HCT116 (cell line): ENCODE measurements at regions not wholly inside any gene's neighbourhood (a gene's known extent, or its start where the extent isn't known, plus 50 kb on each side); places are given as distances from the start of the nearest gene placed in this dataset.

Source experiments
- ATAC-seq: fragments of 200-7000 bp; cut with Tn5 transposase; 2 replicates; pipeline ENCODE4 v1.9.1; 2020; ENCODE audit warnings: mild to moderate bottlenecking, moderate library complexity
- BruUV-seq: library from RNA; stranded (reverse); fragments of 400-500 nt; replicated peaks from 2 replicates; lab custom pipeline; 2021; lab: Mats Ljungman, UMichigan
- CTCF ChIA-PET: fragments of 300-600 bp; sonication (Branson Sonifier 250); formaldehyde crosslinking; loops from one replicate; lab custom pipeline; 2021; ENCODE audit warnings: antibody characterized with exemption; lab: Charles Lee
- POLR2A ChIA-PET: fragments of 300-600, 350-600 bp; sonication (Branson Sonifier 250); formaldehyde crosslinking; loops from one replicate; lab custom pipeline; 2021; ENCODE audit warnings: antibody characterized with exemption; lab: Charles Lee
- RAD21 ChIA-PET, 2 experiments: fragments of 300-600 bp; sonication (Branson Sonifier 250); formaldehyde crosslinking; loops; one replicate each; lab custom pipeline; 2023; ENCODE audit warnings: low total read pairs in 2 of 2; ENCODE audit not compliant: uncharacterized antibody in 2 of 2, unreplicated experiment in 2 of 2, low non-redundant PET in 1 of 2; lab: Charles Lee
- DNase-seq: peaks from one replicate; pipeline ENCODE4 v3.0.0-alpha.2; 2010; ENCODE audit warnings: low read depth, low spot score
- H2AFZ ChIP-seq: fragments of 200-600 bp; shearing (Covaris generic), sonication (generic); 2 replicates; pipeline ENCODE4 v1.6.1; 2017; ENCODE audit warnings: low read depth, mixed run types, mixed read lengths, antibody characterized with exemption, low read length; ENCODE audit not compliant: poor library complexity, severe bottlenecking
- H3K27ac ChIP-seq: 2 replicates; pipeline ENCODE4 v1.5.1; 2012; ENCODE audit warnings: low read depth, low read length
- H3K27me3 ChIP-seq: fragments of 200-600 bp; sonication (generic); 2 replicates; pipeline ENCODE4 v1.6.1; 2016; ENCODE audit warnings: mixed run types, low read length, mixed read lengths; ENCODE audit not compliant: insufficient read depth
- H3K36me3 ChIP-seq, 2 experiments: fragments of 200-500 bp in 1 of 2; fragments of 200-600 bp in 1 of 2; sonication (Bioruptor generic) in 1 of 2; sonication (generic) in 1 of 2; 2 replicates each; pipeline versions ENCODE4 v1.5.1 to v1.6.1; 2014 to 2016; ENCODE audit warnings: low read length in 2 of 2, inconsistent platforms in 1 of 2, mixed read lengths in 1 of 2, mixed run types in 1 of 2; ENCODE audit not compliant: insufficient read depth in 2 of 2, control insufficient read depth in 1 of 2
- H3K4me1 ChIP-seq, 2 experiments: fragments of 200-600 bp in 1 of 2; sonication (generic) in 1 of 2; 2 replicates each; pipeline versions ENCODE4 v1.5.1 to v1.6.1; 2012 to 2017; ENCODE audit warnings: low read length in 2 of 2, inconsistent platforms in 1 of 2, mild to moderate bottlenecking in 1 of 2, mixed read lengths in 1 of 2, mixed run types in 1 of 2, moderate library complexity in 1 of 2; ENCODE audit not compliant: insufficient read depth in 2 of 2, control insufficient read depth in 1 of 2
- H3K4me2 ChIP-seq: fragments of 200-600 bp; sonication (generic); 2 replicates; pipeline ENCODE4 v1.6.1; 2017; ENCODE audit warnings: mixed run types, low read length, mixed read lengths
- H3K4me3 ChIP-seq, 2 experiments: fragments of 200-600 bp in 1 of 2; sonication (generic) in 1 of 2; replicated peaks in 1 of 2; 2 replicates each; pipeline ENCODE4 v1.5.1; 2011 to 2016; ENCODE audit warnings: low read length in 2 of 2, control low read depth in 1 of 2, low read depth in 1 of 2, mild to moderate bottlenecking in 1 of 2, mixed read lengths in 1 of 2, mixed run types in 1 of 2
- H3K79me2 ChIP-seq: fragments of 200-600 bp; sonication (generic); 2 replicates; pipeline ENCODE4 v1.6.1; 2017; ENCODE audit warnings: mild to moderate bottlenecking, mixed run types, low read length, moderate library complexity, mixed read lengths; ENCODE audit not compliant: insufficient read depth
- H3K9ac ChIP-seq: fragments of 200-600 bp; sonication (generic); 2 replicates; pipeline ENCODE4 v1.6.1; 2016; ENCODE audit warnings: low read length, mixed read lengths
- H3K9me2 ChIP-seq: fragments of 200-600 bp; sonication (generic), shearing (Covaris generic); 2 replicates; pipeline ENCODE4 v1.6.1; 2017; ENCODE audit warnings: mixed run types, mild to moderate bottlenecking, moderate library complexity; ENCODE audit not compliant: insufficient read depth
- H3K9me3 ChIP-seq, 2 experiments: fragments of 200-500 bp in 1 of 2; fragments of 200-600 bp in 1 of 2; sonication (Bioruptor generic) in 1 of 2; sonication (generic) in 1 of 2; 2 replicates each; pipeline ENCODE4 v1.6.1; 2014 to 2017; ENCODE audit warnings: low read length in 2 of 2, mixed read lengths in 2 of 2, inconsistent platforms in 1 of 2, low read depth in 1 of 2, mild to moderate bottlenecking in 1 of 2, mixed run types in 1 of 2, moderate library complexity in 1 of 2; ENCODE audit not compliant: control insufficient read depth in 1 of 2, insufficient read depth in 1 of 2
- H4K20me1 ChIP-seq: fragments of 200-600 bp; sonication (generic), shearing (Covaris generic); 2 replicates; pipeline ENCODE4 v1.6.1; 2017; ENCODE audit warnings: mixed run types, mild to moderate bottlenecking, moderate library complexity; ENCODE audit not compliant: insufficient read depth
- ATF3 ChIP-seq: IDR thresholded peaks from 2 replicates; pipeline ENCODE4 v1.6.1; 2012
- JUND ChIP-seq: IDR thresholded peaks from 2 replicates; pipeline ENCODE4 v1.6.1; 2012
- POLR2A ChIP-seq: IDR thresholded peaks from 2 replicates; pipeline ENCODE4 v1.7.0; 2011; ENCODE audit warnings: borderline replicate concordance; ENCODE audit not compliant: insufficient read depth, insufficient read length; ENCODE audit errors: extremely low read depth
- SIN3A ChIP-seq: IDR thresholded peaks from 2 replicates; pipeline ENCODE4 v1.6.1; 2012; ENCODE audit warnings: low read depth
- SP1 ChIP-seq: IDR thresholded peaks from 2 replicates; pipeline ENCODE4 v1.6.1; 2012; ENCODE audit warnings: low read depth
- SRF ChIP-seq: IDR thresholded peaks from 2 replicates; pipeline ENCODE4 v1.6.1; 2012; ENCODE audit warnings: low read depth
- intact Hi-C: fragments of 100-400 bp; cut with micrococcal nuclease; formaldehyde crosslinking; loops from 2 replicates; pipeline ENCODE4 v1.10.0; 2022
- TF ChIP-seq, protein P1 (sequence below): IDR thresholded peaks from 2 replicates; pipeline ENCODE4 v1.6.1; 2012; ENCODE audit warnings: low read depth
- TF ChIP-seq, protein P2 (sequence below): IDR thresholded peaks from 2 replicates; pipeline ENCODE4 v1.6.1; 2011; ENCODE audit warnings: mild to moderate bottlenecking, low read length, moderate library complexity; ENCODE audit not compliant: insufficient replicate concordance; ENCODE audit errors: extremely low read depth

DNA sequence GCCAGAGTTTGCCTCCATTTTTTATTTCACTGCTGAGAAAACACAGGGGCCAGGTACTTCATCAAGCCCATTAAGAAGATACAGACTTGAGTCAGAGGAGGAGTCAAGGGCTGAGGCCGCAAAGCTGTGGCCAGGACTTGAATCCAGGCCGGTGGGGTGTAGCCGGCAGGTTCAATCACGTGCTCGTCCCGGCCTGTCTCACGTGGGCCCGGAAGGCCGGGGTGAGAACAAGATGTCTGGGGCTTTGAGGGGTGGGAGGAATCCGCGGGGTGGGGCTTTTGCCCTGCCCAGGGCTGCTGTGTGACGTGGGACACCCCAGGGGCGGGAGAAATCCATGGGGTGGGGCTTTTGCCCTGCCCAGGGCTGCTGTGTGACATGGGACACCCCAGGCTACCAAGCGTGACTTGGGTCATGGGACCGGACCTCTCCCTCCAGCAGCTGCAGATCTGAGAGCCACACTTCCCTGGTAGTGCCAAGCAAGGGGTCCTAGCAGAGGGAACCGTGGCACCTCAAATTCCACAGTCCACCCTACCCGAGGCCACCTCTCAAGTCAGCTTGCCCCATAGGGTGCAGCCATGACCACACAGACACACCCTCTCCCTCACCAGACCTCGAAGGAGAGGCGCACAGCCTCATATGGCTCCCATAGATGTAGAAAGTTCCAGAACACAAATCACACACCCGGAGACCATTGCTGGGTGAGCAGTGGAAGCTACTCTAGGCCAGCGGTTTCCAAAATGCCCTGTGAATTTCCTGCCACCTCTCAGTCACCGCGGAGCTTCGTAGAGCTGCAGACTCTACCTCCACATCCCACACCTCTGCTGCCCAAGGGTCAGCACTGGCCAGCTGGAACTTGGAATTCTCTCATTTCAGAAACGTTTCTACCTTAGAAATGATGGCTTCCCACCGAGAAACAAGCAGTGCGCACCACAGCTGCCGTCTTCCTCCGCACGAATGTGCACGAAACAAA, 156.1 kb downstream of the DLL1 start (continued):
- TF ChIP-seq, protein P1, sequence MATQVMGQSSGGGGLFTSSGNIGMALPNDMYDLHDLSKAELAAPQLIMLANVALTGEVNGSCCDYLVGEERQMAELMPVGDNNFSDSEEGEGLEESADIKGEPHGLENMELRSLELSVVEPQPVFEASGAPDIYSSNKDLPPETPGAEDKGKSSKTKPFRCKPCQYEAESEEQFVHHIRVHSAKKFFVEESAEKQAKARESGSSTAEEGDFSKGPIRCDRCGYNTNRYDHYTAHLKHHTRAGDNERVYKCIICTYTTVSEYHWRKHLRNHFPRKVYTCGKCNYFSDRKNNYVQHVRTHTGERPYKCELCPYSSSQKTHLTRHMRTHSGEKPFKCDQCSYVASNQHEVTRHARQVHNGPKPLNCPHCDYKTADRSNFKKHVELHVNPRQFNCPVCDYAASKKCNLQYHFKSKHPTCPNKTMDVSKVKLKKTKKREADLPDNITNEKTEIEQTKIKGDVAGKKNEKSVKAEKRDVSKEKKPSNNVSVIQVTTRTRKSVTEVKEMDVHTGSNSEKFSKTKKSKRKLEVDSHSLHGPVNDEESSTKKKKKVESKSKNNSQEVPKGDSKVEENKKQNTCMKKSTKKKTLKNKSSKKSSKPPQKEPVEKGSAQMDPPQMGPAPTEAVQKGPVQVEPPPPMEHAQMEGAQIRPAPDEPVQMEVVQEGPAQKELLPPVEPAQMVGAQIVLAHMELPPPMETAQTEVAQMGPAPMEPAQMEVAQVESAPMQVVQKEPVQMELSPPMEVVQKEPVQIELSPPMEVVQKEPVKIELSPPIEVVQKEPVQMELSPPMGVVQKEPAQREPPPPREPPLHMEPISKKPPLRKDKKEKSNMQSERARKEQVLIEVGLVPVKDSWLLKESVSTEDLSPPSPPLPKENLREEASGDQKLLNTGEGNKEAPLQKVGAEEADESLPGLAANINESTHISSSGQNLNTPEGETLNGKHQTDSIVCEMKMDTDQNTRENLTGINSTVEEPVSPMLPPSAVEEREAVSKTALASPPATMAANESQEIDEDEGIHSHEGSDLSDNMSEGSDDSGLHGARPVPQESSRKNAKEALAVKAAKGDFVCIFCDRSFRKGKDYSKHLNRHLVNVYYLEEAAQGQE: no peak
- TF ChIP-seq SP1: no peak

DNA sequence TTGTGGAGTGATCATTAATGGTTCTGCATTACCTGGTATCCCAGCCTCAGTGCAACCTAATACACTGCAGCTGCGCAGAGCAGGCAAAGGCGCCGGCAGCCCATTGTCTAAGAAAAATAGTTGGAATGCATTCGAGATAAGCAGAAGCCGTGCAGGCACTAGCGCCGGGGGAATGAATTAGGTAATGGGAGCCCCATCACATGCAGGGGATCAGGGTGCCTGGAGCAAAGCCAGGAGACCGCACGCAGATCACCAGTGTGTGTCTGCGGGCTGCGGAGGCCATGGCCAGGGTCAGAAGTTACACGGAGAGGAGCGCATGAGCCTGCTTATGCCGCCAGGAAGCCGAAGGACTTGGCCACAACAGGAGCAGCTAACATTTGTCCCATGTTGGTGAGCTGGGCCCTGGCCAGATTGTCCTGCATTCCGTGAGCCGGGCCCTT, 156.8 kb downstream of the DLL1 start:
- ChIA-PET RAD21 (no interaction called here), CTCF (no interaction called here), POLR2A (no interaction called here)
- BruUV-seq: no TSS peak
- Histone ChIP-seq H3K4me1 (no peaks in the 10 kb centered on the region), H3K9ac (no peak overlapping the region), H3K4me2 (no peak overlapping the region), H3K27me3 (no peaks in the 10 kb centered on the region), H3K4me3 (no peak overlapping the region), H3K36me3 (no peaks in the 10 kb centered on the region), H3K9me2 (no peaks in the 10 kb centered on the region), H3K79me2 (no peaks in the 10 kb centered on the region), H4K20me1 (no peaks in the 10 kb centered on the region), H3K9me3 (no peaks in the 10 kb centered on the region), H2AFZ (no peak overlapping the region), H3K27ac (no peak overlapping the region)
- intact Hi-C loops: no loop called here
- no peak for ATAC-seq
- no peak for DNase-seq
- TF ChIP-seq JUND (no peak), ATF3 (no peak), POLR2A (no peak), SIN3A (no peak), SRF (no peak)
- TF ChIP-seq, protein P2, sequence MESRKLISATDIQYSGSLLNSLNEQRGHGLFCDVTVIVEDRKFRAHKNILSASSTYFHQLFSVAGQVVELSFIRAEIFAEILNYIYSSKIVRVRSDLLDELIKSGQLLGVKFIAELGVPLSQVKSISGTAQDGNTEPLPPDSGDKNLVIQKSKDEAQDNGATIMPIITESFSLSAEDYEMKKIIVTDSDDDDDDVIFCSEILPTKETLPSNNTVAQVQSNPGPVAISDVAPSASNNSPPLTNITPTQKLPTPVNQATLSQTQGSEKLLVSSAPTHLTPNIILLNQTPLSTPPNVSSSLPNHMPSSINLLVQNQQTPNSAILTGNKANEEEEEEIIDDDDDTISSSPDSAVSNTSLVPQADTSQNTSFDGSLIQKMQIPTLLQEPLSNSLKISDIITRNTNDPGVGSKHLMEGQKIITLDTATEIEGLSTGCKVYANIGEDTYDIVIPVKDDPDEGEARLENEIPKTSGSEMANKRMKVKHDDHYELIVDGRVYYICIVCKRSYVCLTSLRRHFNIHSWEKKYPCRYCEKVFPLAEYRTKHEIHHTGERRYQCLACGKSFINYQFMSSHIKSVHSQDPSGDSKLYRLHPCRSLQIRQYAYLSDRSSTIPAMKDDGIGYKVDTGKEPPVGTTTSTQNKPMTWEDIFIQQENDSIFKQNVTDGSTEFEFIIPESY: no peak
